IMR-90 (cell line): ENCODE measurements at regions not wholly inside any gene's neighbourhood (a gene's known extent, or its start where the extent isn't known, plus 50 kb on each side); places are given as distances from the start of the nearest gene placed in this dataset.

ENCODE experiments used
- ATAC-seq: fragments of 200-7000 bp; cut with Tn5 transposase; 2 replicates; pipeline ENCODE4 v1.9.1; 2020; ENCODE audit warnings: low read depth, mild to moderate bottlenecking, moderate library complexity
- BruUV-seq: library from RNA; stranded (reverse); fragments of 400-500 nt; replicated peaks from 2 replicates; lab custom pipeline; 2021; lab: Mats Ljungman, UMichigan
- CTCF ChIA-PET: fragments of 300-600 bp; formaldehyde crosslinking; extraction: SDS; loops from one replicate; lab custom pipeline; 2021; ENCODE audit warnings: antibody characterized with exemption; lab: Yijun Ruan, JAX
- POLR2A ChIA-PET: fragments of 300-600 bp; sonication (Branson Sonifier 250); formaldehyde crosslinking; loops from one replicate; lab custom pipeline; 2022; ENCODE audit warnings: antibody characterized with exemption; ENCODE audit not compliant: unreplicated experiment; lab: Charles Lee
- DNase-seq: peaks from one replicate; pipeline ENCODE4 v3.0.0; 2013
- H2AFZ ChIP-seq: replicated peaks from 2 replicates; pipeline ENCODE3; 2013; ENCODE audit warnings: low read length, mild to moderate bottlenecking; ENCODE audit not compliant: poor library complexity
- H2AK5ac ChIP-seq: 2 replicates; pipeline ENCODE4 v1.6.1; 2013; ENCODE audit warnings: low read depth, low read length, inconsistent platforms
- H2AK9ac ChIP-seq: replicated peaks from 2 replicates; pipeline ENCODE3; 2013; ENCODE audit warnings: mild to moderate bottlenecking, low read depth, low read length, moderate library complexity; ENCODE audit not compliant: poor library complexity
- H2BK120ac ChIP-seq: 2 replicates; pipeline ENCODE4 v1.6.1; 2013; ENCODE audit warnings: low read depth, low read length, inconsistent platforms
- H2BK15ac ChIP-seq: 3 replicates; pipeline ENCODE4 v1.6.1; 2013; ENCODE audit warnings: low read depth, low read length, inconsistent platforms
- H2BK20ac ChIP-seq: 2 replicates; pipeline ENCODE4 v1.6.1; 2013; ENCODE audit warnings: low read depth, mild to moderate bottlenecking, inconsistent platforms, low read length, moderate library complexity
- H2BK5ac ChIP-seq: 2 replicates; pipeline ENCODE4 v1.6.1; 2013; ENCODE audit warnings: mild to moderate bottlenecking, low read depth, low read length, inconsistent platforms; ENCODE audit not compliant: poor library complexity, severe bottlenecking
- H3K14ac ChIP-seq: replicated peaks from 2 replicates; pipeline ENCODE4 v1.6.1; 2013; ENCODE audit warnings: low read depth, low read length, inconsistent platforms
- H3K18ac ChIP-seq: 2 replicates; pipeline ENCODE4 v1.6.1; 2013; ENCODE audit warnings: low read depth, low read length, control low read depth
- H3K23ac ChIP-seq: 2 replicates; pipeline ENCODE4 v1.6.1; 2013; ENCODE audit warnings: low read depth, low read length, inconsistent platforms
- H3K27ac ChIP-seq: 2 replicates; pipeline ENCODE4 v1.5.1; 2013; ENCODE audit warnings: mild to moderate bottlenecking, control low read depth, low read length; ENCODE audit not compliant: insufficient read depth
- H3K27me3 ChIP-seq: 2 replicates; pipeline ENCODE4 v1.6.1; 2013; ENCODE audit warnings: low read length; ENCODE audit not compliant: control insufficient read depth, insufficient read depth
- H3K36me3 ChIP-seq: 2 replicates; pipeline ENCODE4 v1.6.1; 2013; ENCODE audit warnings: low read length, mixed read lengths; ENCODE audit not compliant: control insufficient read depth, insufficient read depth
- H3K4ac ChIP-seq: 2 replicates; pipeline ENCODE4 v1.6.1; 2013; ENCODE audit warnings: low read depth, low read length, inconsistent platforms
- H3K4me1 ChIP-seq: 2 replicates; pipeline ENCODE4 v1.6.1; 2013; ENCODE audit warnings: low read length, mixed read lengths; ENCODE audit not compliant: control insufficient read depth, insufficient read depth
- H3K4me2 ChIP-seq: 2 replicates; pipeline ENCODE4 v1.6.1; 2013; ENCODE audit warnings: low read depth, mild to moderate bottlenecking, control low read depth, low read length, moderate library complexity
- H3K4me3 ChIP-seq: 2 replicates; pipeline ENCODE4 v1.5.1; 2013; ENCODE audit warnings: low read depth, mild to moderate bottlenecking, control low read depth, low read length, moderate library complexity; ENCODE audit not compliant: insufficient read depth
- H3K56ac ChIP-seq: 2 replicates; pipeline ENCODE4 v1.6.1; 2013; ENCODE audit warnings: low read length, inconsistent platforms; ENCODE audit not compliant: insufficient read depth; ENCODE audit errors: extremely low read depth
- H3K79me1 ChIP-seq, 2 experiments: 2 replicates each; pipeline ENCODE4 v1.6.1; 2013; ENCODE audit warnings: low read length in 2 of 2, inconsistent platforms in 1 of 2, low read depth in 1 of 2
- H3K9ac ChIP-seq: 2 replicates; pipeline ENCODE4 v1.6.1; 2013; ENCODE audit warnings: low read depth, low read length, control low read depth
- H3K9me1 ChIP-seq: 2 replicates; pipeline ENCODE4 v1.6.1; 2013; ENCODE audit warnings: low read length, inconsistent platforms; ENCODE audit not compliant: insufficient read depth
- H3K9me3 ChIP-seq: 2 replicates; pipeline ENCODE4 v1.6.1; 2013; ENCODE audit warnings: low read length; ENCODE audit not compliant: control insufficient read depth, insufficient read depth
- H4K20me1 ChIP-seq: 2 replicates; pipeline ENCODE4 v1.6.1; 2013; ENCODE audit warnings: low read length, inconsistent platforms; ENCODE audit not compliant: insufficient read depth
- H4K5ac ChIP-seq: 2 replicates; pipeline ENCODE4 v1.6.1; 2013; ENCODE audit warnings: mild to moderate bottlenecking, low read depth, low read length, control low read depth
- H4K8ac ChIP-seq, 2 experiments: 2 replicates each; pipeline ENCODE4 v1.6.1; 2013; ENCODE audit warnings: low read depth in 2 of 2, low read length in 2 of 2, control low read depth in 1 of 2, inconsistent platforms in 1 of 2
- H4K91ac ChIP-seq: 2 replicates; pipeline ENCODE4 v1.6.1; 2013; ENCODE audit warnings: low read depth, low read length, inconsistent platforms; ENCODE audit not compliant: insufficient read depth
- CHD1 ChIP-seq: IDR thresholded peaks from 2 replicates; pipeline ENCODE4 v1.6.1; 2012; ENCODE audit warnings: low read depth, low read length, improper control_type of control experiment
- NFE2L2 ChIP-seq: fragments of 150-350 bp; IDR thresholded peaks from 2 replicates; pipeline ENCODE4 v1.6.1; 2016; ENCODE audit warnings: low read depth, mild to moderate bottlenecking, low read length
- USF2 ChIP-seq: fragments of 150-350 bp; IDR thresholded peaks from 2 replicates; pipeline ENCODE4 v1.6.1; 2017; ENCODE audit warnings: mild to moderate bottlenecking, antibody characterized with exemption, low read length, low read depth
- WGBS, 2 experiments: methylation state at CpG; one replicate each; pipeline versions ENCODE4 v1.1.5 to v1.1.7; 2013; ENCODE audit warnings: missing lambda C conversion rate in 2 of 2; ENCODE audit not compliant: insufficient read length in 1 of 2; ENCODE audit errors: extremely low coverage in 2 of 2; 5-methylcytosine and 5-hydroxymethylcytosine counted together
- dilution Hi-C: fragments of 300-500 bp; cut with HindIII; formaldehyde crosslinking; loops from one replicate; pipeline ENCODE4 v1.14.3; 2018; ENCODE audit warnings: low sequenced_read_pairs; ENCODE audit not compliant: unreplicated experiment
- in situ Hi-C: fragments of 300-500 bp; cut with MboI; formaldehyde crosslinking; loops from 3 replicates; pipeline ENCODE4 v1.14.3; 2019; ENCODE audit warnings: low sequenced_read_pairs, inconsistent platforms, mixed read lengths
- intact Hi-C: fragments of 100-400 bp; cut with micrococcal nuclease; formaldehyde crosslinking; loops from 2 replicates; pipeline ENCODE4 v1.10.0; 2022

GRCh38 chr2:20118051-20118450 is 66.6 kb upstream of the LAPTM4A start:
- in situ Hi-C loops (no loop called here), intact Hi-C loops (no loop called here), dilution Hi-C loops (no loop called here)
- Histone ChIP-seq H2AK9ac (no peak overlapping the region), H3K79me1 (no peaks in the 10 kb centered on the region), H3K14ac (no peak overlapping the region), H2BK5ac (no peak overlapping the region), H2BK20ac (no peak overlapping the region), H3K4me2 (no peak overlapping the region), H3K4me1 (no peaks in the 10 kb centered on the region), H3K18ac (no peak overlapping the region), H3K9me3 (no peaks in the 10 kb centered on the region), H3K23ac (no peak overlapping the region), H3K4ac (no peak overlapping the region), H3K27me3 (peaks cover 13% of the 10 kb centered on the region), H3K36me3 (no peaks in the 10 kb centered on the region), H2AFZ (no peak overlapping the region), H3K4me3 (no peak overlapping the region), H4K8ac (no peak overlapping the region), H4K20me1 (no peaks in the 10 kb centered on the region), H2AK5ac (no peak overlapping the region), H2BK120ac (no peak overlapping the region), H4K5ac (no peak overlapping the region), H3K27ac (no peak overlapping the region), H3K56ac (no peak overlapping the region), H3K9me1 (no peaks in the 10 kb centered on the region), H4K91ac (no peak overlapping the region), H2BK15ac (no peak overlapping the region), H3K9ac (no peak overlapping the region)
- ChIA-PET POLR2A (no interaction called here), CTCF (interaction anchor here (0.5 kb wide), 1 partner anchor 103 kb away, joined by 4 read pairs; no protein-coding TSS in a partner anchor)
- TF ChIP-seq CHD1 (no peak), USF2 (no peak), NFE2L2 (no peak)
- DNase-seq (no peak), ATAC-seq (no peak)
- 88% methylated on average over 3 of the region's 8 CpGs; no CpG with 5 or more reads in 1 of the 2 experiments for WGBS, 2 experiments
- BruUV-seq = no TSS peak
